ENCODE measurements at regions not wholly inside any gene's neighbourhood (a gene's known extent, or its start where the extent isn't known, plus 50 kb on each side); places are given as distances from the start of the nearest gene placed in this dataset.

DNA sequence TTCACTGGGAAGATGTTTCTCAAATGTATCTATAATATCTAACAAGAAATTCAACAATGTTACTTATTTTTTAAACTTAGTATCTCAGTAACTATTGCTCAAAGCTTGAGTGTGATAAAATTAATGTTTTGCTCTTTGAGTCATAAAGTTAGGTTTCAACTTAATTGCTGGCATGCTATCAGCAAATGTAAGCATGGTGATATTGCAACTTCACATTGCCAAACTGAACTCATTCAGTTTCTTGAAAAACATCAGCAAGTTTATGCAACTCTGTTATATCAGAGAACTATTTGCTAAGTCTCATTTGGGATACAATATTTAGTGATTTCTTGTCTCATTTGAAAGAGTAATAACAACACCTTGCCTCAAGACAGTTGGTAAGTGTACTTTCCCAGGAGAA is 91.2 kb upstream of the KLF3 start:
- TF ChIP-seq, protein P1, sequence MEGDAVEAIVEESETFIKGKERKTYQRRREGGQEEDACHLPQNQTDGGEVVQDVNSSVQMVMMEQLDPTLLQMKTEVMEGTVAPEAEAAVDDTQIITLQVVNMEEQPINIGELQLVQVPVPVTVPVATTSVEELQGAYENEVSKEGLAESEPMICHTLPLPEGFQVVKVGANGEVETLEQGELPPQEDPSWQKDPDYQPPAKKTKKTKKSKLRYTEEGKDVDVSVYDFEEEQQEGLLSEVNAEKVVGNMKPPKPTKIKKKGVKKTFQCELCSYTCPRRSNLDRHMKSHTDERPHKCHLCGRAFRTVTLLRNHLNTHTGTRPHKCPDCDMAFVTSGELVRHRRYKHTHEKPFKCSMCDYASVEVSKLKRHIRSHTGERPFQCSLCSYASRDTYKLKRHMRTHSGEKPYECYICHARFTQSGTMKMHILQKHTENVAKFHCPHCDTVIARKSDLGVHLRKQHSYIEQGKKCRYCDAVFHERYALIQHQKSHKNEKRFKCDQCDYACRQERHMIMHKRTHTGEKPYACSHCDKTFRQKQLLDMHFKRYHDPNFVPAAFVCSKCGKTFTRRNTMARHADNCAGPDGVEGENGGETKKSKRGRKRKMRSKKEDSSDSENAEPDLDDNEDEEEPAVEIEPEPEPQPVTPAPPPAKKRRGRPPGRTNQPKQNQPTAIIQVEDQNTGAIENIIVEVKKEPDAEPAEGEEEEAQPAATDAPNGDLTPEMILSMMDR (IDR thresholded peaks at IDR 0.05 in 8 of 11, conservative IDR thresholded peaks at IDR 0.05 in 3 of 11) = no peak
- no peak for TF ChIP-seq POLR2A (IDR thresholded peaks at IDR 0.05)
- TF ChIP-seq POLR2AphosphoS5 (IDR thresholded peaks at IDR 0.05) = no peak

Data from spleen (tissue), 7 donors.